ENCODE measurements at regions not wholly inside any gene's neighbourhood (a gene's known extent, or its start where the extent isn't known, plus 50 kb on each side); places are given as distances from the start of the nearest gene placed in this dataset.

DNA sequence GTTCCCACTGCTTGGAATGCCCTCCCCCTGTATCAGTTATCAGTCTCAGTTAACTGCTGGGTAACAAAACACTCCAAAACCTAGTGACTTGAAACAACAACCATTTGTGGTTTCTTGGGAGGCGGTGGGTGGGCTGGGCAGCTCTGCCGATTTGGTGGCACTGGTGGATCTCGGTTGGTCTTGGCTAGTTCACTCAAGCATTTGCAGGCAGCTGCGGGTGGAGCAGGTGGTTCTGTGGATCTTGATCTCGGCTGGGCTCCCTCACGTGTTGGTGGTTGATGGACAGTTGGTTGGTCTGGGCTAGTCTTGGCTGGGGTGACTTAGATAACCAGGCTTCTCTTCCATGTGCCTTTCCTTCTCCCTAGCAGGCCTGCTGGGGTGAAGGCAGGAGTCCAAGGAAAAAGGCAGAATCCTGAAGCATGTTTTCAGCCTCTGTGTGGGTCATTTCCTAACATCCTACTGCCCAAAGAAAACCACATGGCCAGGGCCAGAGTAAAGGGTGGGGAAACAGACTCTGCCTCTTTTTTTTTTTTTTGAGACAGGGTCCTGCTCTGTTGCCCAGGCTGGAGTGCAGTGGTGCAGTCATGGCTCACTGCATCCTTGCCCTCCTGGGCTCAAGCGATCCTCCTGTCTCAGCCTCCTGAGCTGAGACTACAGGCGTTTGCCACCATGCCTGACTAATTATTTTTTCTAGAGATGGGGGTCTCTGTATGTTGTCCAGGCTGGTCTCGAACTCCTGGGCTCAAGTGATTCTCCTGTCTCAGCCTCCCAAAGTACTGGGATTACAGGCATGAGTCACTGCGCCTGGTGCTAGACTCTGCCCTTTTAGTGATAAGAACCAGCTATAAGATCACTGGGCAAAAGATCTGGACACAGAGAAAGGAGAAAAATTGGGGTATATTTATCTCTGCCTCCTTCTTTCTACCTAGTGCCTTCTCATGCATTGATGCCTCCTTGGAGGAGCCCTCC lies 183.7 kb downstream of the RGS3 start:
- Mint-ChIP-seq H3K4me1 (no peaks in the 10 kb centered on the region), H3K4me3 (no peak overlapping the region), H3K27me3 (peaks cover 4 to 32% (median 27%) of the 10 kb centered on the region in 3 donors), H3K27ac (peak overlapping the region in 2 of 6 donors; percentile 36 to 80), H3K9me3 (peaks cover 0 to 13% (median 6%) of the 10 kb centered on the region in 7 donors), H3K36me3 (no peaks in the 10 kb centered on the region)
- ATAC-seq (ENCODE audit: low read depth in 2 of 2) = no peak
- DNase-seq = no peak

DNA sequence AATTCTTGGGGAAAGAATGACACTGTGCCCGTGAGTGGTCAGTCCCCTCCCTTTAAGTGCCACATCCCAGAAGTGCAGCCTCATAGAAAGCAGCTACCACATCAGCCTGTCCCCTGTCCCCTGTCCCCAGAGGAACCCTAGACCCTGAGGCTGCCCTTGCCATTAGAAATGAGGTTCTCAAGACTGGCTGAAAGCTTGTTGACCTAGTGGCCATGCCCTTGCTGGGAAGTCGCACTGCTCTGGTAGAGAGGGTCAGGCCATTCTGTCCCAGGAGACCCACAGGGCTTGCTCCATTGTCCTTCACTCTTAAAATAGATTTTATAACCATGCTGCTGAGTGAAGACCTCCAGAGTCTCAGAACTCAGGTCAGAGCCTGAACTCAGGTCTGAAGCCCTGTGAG lies 184.5 kb downstream of the RGS3 start:
- Mint-ChIP-seq H3K4me1 (no peaks in the 10 kb centered on the region), H3K4me3 (no peak overlapping the region), H3K27ac (no peak overlapping the region), H3K36me3 (no peaks in the 10 kb centered on the region), H3K27me3 (peaks cover 4 to 32% (median 27%) of the 10 kb centered on the region in 3 donors), H3K9me3 (peaks cover 0 to 10% (median 3%) of the 10 kb centered on the region in 7 donors)
- ATAC-seq (ENCODE audit: low read depth in 2 of 2) = no peak
- no peak for DNase-seq

GRCh38 chr9:113648586-113648985 lies 185.1 kb downstream of the RGS3 start:
- Mint-ChIP-seq H3K27ac (no peak overlapping the region), H3K4me3 (no peak overlapping the region), H3K27me3 (peaks cover under 1 to 28% (median 27%) of the 10 kb centered on the region in 3 donors), H3K4me1 (no peaks in the 10 kb centered on the region), H3K9me3 (peaks cover 0 to 5% (median 0%) of the 10 kb centered on the region in 7 donors), H3K36me3 (no peaks in the 10 kb centered on the region)
- no peak for DNase-seq
- no peak for ATAC-seq (ENCODE audit: low read depth in 2 of 2)

DNA sequence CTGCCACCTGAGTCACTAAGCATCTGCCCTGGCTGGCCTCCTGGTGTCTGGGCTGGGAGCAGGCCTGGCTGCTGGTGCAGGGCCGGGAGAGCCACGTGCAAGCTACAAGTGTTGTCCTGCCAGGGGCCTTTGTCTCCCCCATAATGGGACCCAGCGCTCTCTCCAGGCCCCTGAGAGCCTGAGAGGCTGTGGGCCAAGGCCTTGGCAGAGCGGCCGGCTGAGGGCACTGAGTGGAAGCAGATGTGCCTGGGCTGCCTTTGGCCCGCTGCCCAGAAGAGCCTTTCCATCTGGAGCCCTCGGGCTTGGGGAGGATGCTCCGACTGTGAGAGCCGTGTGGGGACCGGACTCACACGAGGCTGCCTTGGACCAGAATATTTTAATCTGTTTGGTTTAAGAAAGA lies 185.5 kb downstream of the RGS3 start:
- H3K36me3 Mint-ChIP-seq = no peaks in the 10 kb centered on the region
- peaks cover 0 to 26% (median 24%) of the 10 kb centered on the region in 3 donors for H3K27me3 Mint-ChIP-seq
- H3K27ac Mint-ChIP-seq = no peak overlapping the region
- H3K4me1 Mint-ChIP-seq = no peaks in the 10 kb centered on the region
- H3K9me3 Mint-ChIP-seq = peaks cover 0 to under 1% (median 0%) of the 10 kb centered on the region in 7 donors
- no peak overlapping the region for H3K4me3 Mint-ChIP-seq
- no peak for DNase-seq
- ATAC-seq (ENCODE audit: low read depth in 2 of 2) = no peak

DNA sequence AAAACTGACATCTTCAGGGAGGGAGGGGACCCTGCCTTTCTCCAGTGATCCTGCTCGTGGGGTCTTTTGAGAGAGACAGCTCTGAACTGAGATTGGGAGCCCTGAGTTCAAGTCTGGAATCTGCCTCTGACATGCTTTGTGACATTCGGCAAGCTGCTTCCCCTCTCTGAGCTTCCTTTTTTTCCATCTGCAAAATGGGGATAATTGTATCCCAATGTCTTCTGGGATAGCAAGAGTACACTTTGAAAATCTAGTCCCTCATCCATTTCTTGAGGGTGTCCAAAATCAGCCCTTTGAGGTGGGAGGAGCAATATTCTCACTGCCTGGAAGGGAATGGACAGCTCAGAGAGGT lies 186.3 kb downstream of the RGS3 start:
- no peak overlapping the region for H3K27ac Mint-ChIP-seq
- no peak for DNase-seq
- no peaks in the 10 kb centered on the region for H3K9me3 Mint-ChIP-seq
- H3K27me3 Mint-ChIP-seq = peaks cover 0 to 18% (median 16%) of the 10 kb centered on the region in 3 donors
- H3K4me3 Mint-ChIP-seq = no peak overlapping the region
- no peaks in the 10 kb centered on the region for H3K36me3 Mint-ChIP-seq
- ATAC-seq (ENCODE audit: low read depth in 2 of 2) = no peak
- no peaks in the 10 kb centered on the region for H3K4me1 Mint-ChIP-seq

DNA sequence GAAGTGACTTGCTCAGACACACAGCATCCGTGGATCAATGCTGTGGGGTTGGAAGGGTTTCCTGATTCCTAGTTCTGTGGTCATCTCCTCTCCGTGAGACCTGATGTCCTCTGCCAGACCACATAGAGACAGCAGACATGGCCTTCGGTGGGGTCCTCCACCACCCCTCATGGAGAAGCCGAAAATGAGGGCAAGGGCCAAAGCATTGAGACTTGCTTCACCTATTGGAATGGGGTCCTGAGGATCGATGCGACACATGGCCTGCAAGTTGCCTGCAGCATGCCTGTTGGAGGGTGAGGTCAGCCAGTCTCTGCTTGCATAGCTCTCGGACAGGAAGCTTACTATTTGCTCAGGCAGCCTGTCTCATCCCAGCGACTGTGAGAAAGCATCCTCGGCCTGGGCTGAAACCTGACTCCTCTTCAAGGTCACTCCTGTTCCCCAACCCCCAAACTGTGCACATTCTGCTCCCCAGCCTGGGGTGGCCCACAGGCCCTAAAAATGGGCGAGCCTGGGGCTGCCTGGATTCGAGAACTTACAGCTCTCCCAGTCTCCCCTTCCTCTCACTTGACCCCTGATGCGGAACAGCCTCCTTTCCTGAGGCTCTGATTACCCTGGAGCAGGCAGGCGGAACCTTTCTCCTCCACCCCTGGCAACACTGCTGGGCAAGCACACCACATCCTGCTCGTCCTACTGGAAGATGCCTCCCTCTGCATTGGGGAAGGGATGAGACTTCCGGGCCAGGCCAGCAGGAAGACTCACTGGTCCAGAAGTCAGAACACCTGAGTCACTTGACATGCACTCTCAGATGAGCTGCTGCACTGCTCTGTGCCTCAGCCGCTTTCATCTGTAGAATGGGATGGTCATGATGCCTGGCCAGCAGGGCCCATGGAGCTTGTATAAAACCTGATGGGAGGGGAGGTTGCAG lies 186.9 kb downstream of the RGS3 start:
- Mint-ChIP-seq H3K4me3 (no peak overlapping the region), H3K27ac (no peak overlapping the region), H3K36me3 (no peaks in the 10 kb centered on the region), H3K27me3 (peaks cover 0 to 16% (median 13%) of the 10 kb centered on the region in 3 donors), H3K4me1 (peaks cover 0 to 3% (median 0%) of the 10 kb centered on the region in 3 donors), H3K9me3 (no peaks in the 10 kb centered on the region)
- DNase-seq (no peak), ATAC-seq (ENCODE audit: low read depth in 2 of 2) (no peak)

DNA sequence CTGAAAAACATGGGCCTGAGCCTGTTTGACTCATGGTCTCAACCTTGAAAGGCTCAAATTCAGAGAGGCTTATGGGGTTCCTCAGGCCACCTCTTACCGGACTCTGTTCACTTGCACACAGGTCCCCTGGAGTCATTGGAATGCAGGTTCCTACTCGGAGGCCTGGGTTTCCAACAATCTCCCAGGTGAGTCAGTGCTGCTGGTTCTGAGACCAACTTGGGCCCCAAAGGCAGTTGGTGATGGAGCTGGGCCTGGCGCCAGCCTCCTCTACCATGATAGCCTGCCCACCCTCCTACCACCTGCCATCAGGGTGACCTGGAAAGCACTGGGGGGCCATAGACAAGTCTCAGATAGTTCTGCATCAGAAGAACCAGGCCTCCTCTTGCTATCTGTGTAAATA lies 188.4 kb downstream of the RGS3 start:
- H3K27me3 Mint-ChIP-seq = peaks cover 0 to 2% (median 2%) of the 10 kb centered on the region in 3 donors
- no peaks in the 10 kb centered on the region for H3K9me3 Mint-ChIP-seq
- H3K27ac Mint-ChIP-seq = no peak overlapping the region
- H3K4me3 Mint-ChIP-seq = no peak overlapping the region
- H3K36me3 Mint-ChIP-seq = no peaks in the 10 kb centered on the region
- peaks cover 0 to 4% (median 0%) of the 10 kb centered on the region in 3 donors for H3K4me1 Mint-ChIP-seq
- DNase-seq (no peak), ATAC-seq (ENCODE audit: low read depth in 2 of 2) (no peak)

DNA sequence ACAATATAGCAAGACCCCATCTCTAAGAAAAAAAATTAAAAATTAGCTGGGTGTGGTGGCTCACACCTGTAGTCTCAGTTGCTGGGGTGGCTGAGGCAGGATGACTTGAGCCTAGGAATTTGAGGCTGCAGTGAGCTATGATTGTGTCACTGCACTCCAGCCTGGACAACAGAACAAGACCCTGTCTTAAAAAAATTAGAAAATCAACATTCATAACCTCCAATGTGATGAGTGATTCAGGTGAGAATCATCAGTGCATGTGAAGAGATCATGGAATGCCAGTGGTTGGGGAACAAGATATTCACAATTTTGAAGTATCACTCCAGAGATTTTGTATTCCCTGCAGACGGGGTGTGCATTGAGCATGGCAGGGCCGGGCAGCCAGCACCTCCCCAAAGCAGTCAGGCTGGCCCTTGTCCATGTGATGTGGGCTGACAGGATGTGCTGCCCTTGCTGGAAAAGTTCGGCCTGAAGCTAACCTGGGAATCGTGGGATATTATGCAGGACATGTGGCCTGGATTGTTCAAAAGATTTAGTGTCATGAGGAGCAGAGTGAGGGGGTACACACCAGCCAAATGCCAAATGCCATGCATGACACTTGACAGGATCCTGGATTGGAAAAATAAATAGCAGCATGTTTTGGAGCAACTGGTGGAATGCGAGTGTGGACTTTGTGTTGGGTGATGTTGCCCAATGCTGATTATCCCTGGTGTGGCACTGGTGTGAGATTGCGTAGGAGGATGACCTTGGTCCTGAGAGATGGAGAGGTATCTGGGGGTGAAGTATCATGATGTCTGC lies 189.0 kb downstream of the RGS3 start:
- H3K9me3 Mint-ChIP-seq = no peaks in the 10 kb centered on the region
- H3K4me1 Mint-ChIP-seq = peaks cover 0 to 4% (median 0%) of the 10 kb centered on the region in 3 donors
- no peak overlapping the region for H3K4me3 Mint-ChIP-seq
- H3K27me3 Mint-ChIP-seq = no peaks in the 10 kb centered on the region
- DNase-seq = no peak
- no peak overlapping the region for H3K27ac Mint-ChIP-seq
- ATAC-seq (ENCODE audit: low read depth in 2 of 2) = no peak
- no peaks in the 10 kb centered on the region for H3K36me3 Mint-ChIP-seq

GRCh38 chr9:113653746-113654604 lies 190.4 kb downstream of the RGS3 start:
- peaks cover 3 to 6% (median 5%) of the 10 kb centered on the region in 3 donors for H3K27me3 Mint-ChIP-seq
- H3K27ac Mint-ChIP-seq = peak overlapping the region in 1 of 6 donors; percentile 61
- H3K4me3 Mint-ChIP-seq = no peak overlapping the region
- H3K4me1 Mint-ChIP-seq = peaks cover 0 to 8% (median 0%) of the 10 kb centered on the region in 3 donors
- ATAC-seq (ENCODE audit: low read depth in 2 of 2) = no peak
- DNase-seq = no peak
- H3K9me3 Mint-ChIP-seq = no peaks in the 10 kb centered on the region
- H3K36me3 Mint-ChIP-seq = no peaks in the 10 kb centered on the region

GRCh38 chr9:113654605-113655428 lies 191.3 kb downstream of the RGS3 start:
- Mint-ChIP-seq H3K36me3 (no peaks in the 10 kb centered on the region), H3K9me3 (no peaks in the 10 kb centered on the region), H3K27ac (peak overlapping the region in 1 of 6 donors; percentile 19), H3K4me3 (no peak overlapping the region), H3K27me3 (peaks cover 11 to 14% (median 13%) of the 10 kb centered on the region in 3 donors), H3K4me1 (peaks cover 0 to 8% (median 0%) of the 10 kb centered on the region in 3 donors)
- DNase-seq (no peak), ATAC-seq (ENCODE audit: low read depth in 2 of 2) (no peak)

- ATAC-seq (ENCODE audit: low read depth in 2 of 2) = no peak
- peaks cover 0 to 8% (median 0%) of the 10 kb centered on the region in 3 donors for H3K4me1 Mint-ChIP-seq
- no peak overlapping the region for H3K4me3 Mint-ChIP-seq
- no peaks in the 10 kb centered on the region for H3K9me3 Mint-ChIP-seq
- H3K27ac Mint-ChIP-seq = no peak overlapping the region
- no peak for DNase-seq
- H3K36me3 Mint-ChIP-seq = no peaks in the 10 kb centered on the region
- peaks cover 26 to 28% (median 27%) of the 10 kb centered on the region in 3 donors for H3K27me3 Mint-ChIP-seq
Measured at GRCh38 chr9:113656771-113657670, 193.5 kb downstream of the RGS3 start.
